Neural progenitor cell (in vitro differentiated cells): ENCODE measurements at regions not wholly inside any gene's neighbourhood (a gene's known extent, or its start where the extent isn't known, plus 50 kb on each side); places are given as distances from the start of the nearest gene placed in this dataset.

ENCODE experiments used
- DNase-seq: peaks from one replicate; pipeline ENCODE4 v3.0.0-alpha.2; 2016; ENCODE audit warnings: low spot score
- H2AFZ ChIP-seq: fragments of 200-600 bp; sonication (generic); replicated peaks from 2 replicates; pipeline ENCODE4 v1.6.1; 2016; ENCODE audit warnings: antibody characterized with exemption
- H3F3A ChIP-seq: fragments of 200-600 bp; sonication (generic); 2 replicates; pipeline ENCODE4 v1.6.1; 2016; ENCODE audit warnings: antibody characterized with exemption, low read depth
- H3K27ac ChIP-seq: fragments of 200-600 bp; sonication (generic); 2 replicates; pipeline ENCODE4 v1.5.1; 2016; ENCODE audit warnings: mild to moderate bottlenecking
- H3K27me3 ChIP-seq: fragments of 200-600 bp; sonication (generic); 2 replicates; pipeline ENCODE4 v1.6.1; 2016; ENCODE audit warnings: mild to moderate bottlenecking, moderate library complexity
- H3K36me3 ChIP-seq: fragments of 200-600 bp; sonication (generic); 2 replicates; pipeline ENCODE4 v1.5.1; 2016
- H3K4me1 ChIP-seq: fragments of 200-600 bp; sonication (generic); 2 replicates; pipeline ENCODE4 v1.6.1; 2016; ENCODE audit warnings: mixed run types
- H3K4me2 ChIP-seq: fragments of 200-600 bp; sonication (generic); 2 replicates; pipeline ENCODE4 v1.6.1; 2016
- H3K4me3 ChIP-seq: fragments of 200-600 bp; sonication (generic); 2 replicates; pipeline ENCODE4 v1.5.1; 2016
- H3K79me2 ChIP-seq: fragments of 200-600 bp; sonication (generic); 2 replicates; pipeline ENCODE4 v1.6.1; 2016; ENCODE audit warnings: low read depth
- H3K9ac ChIP-seq: fragments of 200-600 bp; sonication (generic); 2 replicates; pipeline ENCODE4 v1.6.1; 2016
- H3K9me3 ChIP-seq: fragments of 200-600 bp; sonication (generic); 2 replicates; pipeline ENCODE4 v1.5.1; 2016; ENCODE audit warnings: low read depth
- H4K20me1 ChIP-seq: fragments of 200-600 bp; sonication (generic); 2 replicates; pipeline ENCODE4 v1.6.1; 2016; ENCODE audit warnings: low read depth
- H3K27ac Mint-ChIP-seq: 3 replicates; pipeline ENCODE4 v1.8.0; 2021; ENCODE audit warnings: mixed read lengths
- H3K27me3 Mint-ChIP-seq: 2 replicates; pipeline ENCODE4 v1.8.0; 2022; ENCODE audit warnings: low read depth, mild to moderate bottlenecking, inconsistent platforms, moderate library complexity, mixed read lengths; ENCODE audit not compliant: insufficient read depth
- H3K36me3 Mint-ChIP-seq: 3 replicates; pipeline ENCODE4 v1.8.0; 2021; ENCODE audit warnings: mixed read lengths
- H3K4me1 Mint-ChIP-seq: 3 replicates; pipeline ENCODE4 v1.8.0; 2021; ENCODE audit warnings: mixed read lengths
- H3K4me3 Mint-ChIP-seq: 3 replicates; pipeline ENCODE4 v1.8.0; 2021; ENCODE audit warnings: mild to moderate bottlenecking, moderate library complexity, mixed read lengths
- H3K9me3 Mint-ChIP-seq: 3 replicates; pipeline ENCODE4 v1.8.0; 2020; ENCODE audit warnings: mixed read lengths
- EZH2 ChIP-seq: fragments of 200-600 bp; sonication (generic); IDR thresholded peaks from 2 replicates; pipeline ENCODE4 v1.6.1; 2017; ENCODE audit warnings: antibody characterized with exemption, mild to moderate bottlenecking, moderate library complexity
- EZH2phosphoT487 ChIP-seq: fragments of 200-600 bp; sonication (generic); IDR thresholded peaks from 2 replicates; pipeline ENCODE4 v1.6.1; 2017; ENCODE audit warnings: antibody characterized with exemption
- TF ChIP-seq, protein P1 (sequence below): fragments of 200-600 bp; sonication (generic); IDR thresholded peaks from 2 replicates; pipeline ENCODE4 v1.5.1; 2017; ENCODE audit warnings: antibody characterized with exemption, mild to moderate bottlenecking

- TF ChIP-seq, protein P1, sequence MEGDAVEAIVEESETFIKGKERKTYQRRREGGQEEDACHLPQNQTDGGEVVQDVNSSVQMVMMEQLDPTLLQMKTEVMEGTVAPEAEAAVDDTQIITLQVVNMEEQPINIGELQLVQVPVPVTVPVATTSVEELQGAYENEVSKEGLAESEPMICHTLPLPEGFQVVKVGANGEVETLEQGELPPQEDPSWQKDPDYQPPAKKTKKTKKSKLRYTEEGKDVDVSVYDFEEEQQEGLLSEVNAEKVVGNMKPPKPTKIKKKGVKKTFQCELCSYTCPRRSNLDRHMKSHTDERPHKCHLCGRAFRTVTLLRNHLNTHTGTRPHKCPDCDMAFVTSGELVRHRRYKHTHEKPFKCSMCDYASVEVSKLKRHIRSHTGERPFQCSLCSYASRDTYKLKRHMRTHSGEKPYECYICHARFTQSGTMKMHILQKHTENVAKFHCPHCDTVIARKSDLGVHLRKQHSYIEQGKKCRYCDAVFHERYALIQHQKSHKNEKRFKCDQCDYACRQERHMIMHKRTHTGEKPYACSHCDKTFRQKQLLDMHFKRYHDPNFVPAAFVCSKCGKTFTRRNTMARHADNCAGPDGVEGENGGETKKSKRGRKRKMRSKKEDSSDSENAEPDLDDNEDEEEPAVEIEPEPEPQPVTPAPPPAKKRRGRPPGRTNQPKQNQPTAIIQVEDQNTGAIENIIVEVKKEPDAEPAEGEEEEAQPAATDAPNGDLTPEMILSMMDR = no peak
- no peak for TF ChIP-seq EZH2
- TF ChIP-seq EZH2phosphoT487 = no peak
- no peak overlapping the region for H3K9ac ChIP-seq
- Mint-ChIP-seq H3K4me3 (no peak overlapping the region), H3K27ac (no peak overlapping the region), H3K4me1 (no peaks in the 10 kb centered on the region), H3K27me3 (no peaks in the 10 kb centered on the region), H3K9me3 (no peaks in the 10 kb centered on the region), H3K36me3 (no peaks in the 10 kb centered on the region)
- H3K79me2 ChIP-seq = no peaks in the 10 kb centered on the region
- H3K4me3 ChIP-seq = no peak overlapping the region
- no peaks in the 10 kb centered on the region for H3K36me3 ChIP-seq
- H3K4me2 ChIP-seq = no peak overlapping the region
- H4K20me1 ChIP-seq = no peaks in the 10 kb centered on the region
- no peaks in the 10 kb centered on the region for H3F3A ChIP-seq
- no peaks in the 10 kb centered on the region for H3K27me3 ChIP-seq
- no peak overlapping the region for H3K27ac ChIP-seq
- DNase-seq = no peak
- H2AFZ ChIP-seq = no peak overlapping the region
- no peaks in the 10 kb centered on the region for H3K9me3 ChIP-seq
- H3K4me1 ChIP-seq = no peaks in the 10 kb centered on the region
These were observed 1065.0 kb downstream of the LRFN5 start for GRCh38 chr14:42671636-42672035.

- Histone ChIP-seq H3K79me2 (no peaks in the 10 kb centered on the region), H3F3A (no peaks in the 10 kb centered on the region), H4K20me1 (no peaks in the 10 kb centered on the region), H3K4me3 (no peak overlapping the region), H3K9ac (no peak overlapping the region), H2AFZ (no peak overlapping the region), H3K4me1 (no peaks in the 10 kb centered on the region), H3K27ac (no peak overlapping the region), H3K27me3 (no peaks in the 10 kb centered on the region), H3K9me3 (no peaks in the 10 kb centered on the region), H3K36me3 (no peaks in the 10 kb centered on the region), H3K4me2 (no peak overlapping the region)
- peaks cover 6% of the 10 kb centered on the region for H3K27me3 Mint-ChIP-seq
- no peak overlapping the region for H3K4me3 Mint-ChIP-seq
- no peak overlapping the region for H3K27ac Mint-ChIP-seq
- H3K9me3 Mint-ChIP-seq = peaks cover 10% of the 10 kb centered on the region
- DNase-seq = no peak
- H3K36me3 Mint-ChIP-seq = no peaks in the 10 kb centered on the region
- H3K4me1 Mint-ChIP-seq = peaks cover 11% of the 10 kb centered on the region
- TF ChIP-seq, protein P1 = no peak
- no peak for TF ChIP-seq EZH2phosphoT487
- no peak for TF ChIP-seq EZH2
These were observed 1058.4 kb downstream of the LRFN5 start for GRCh38 chr14:42665083-42665482.

- Histone ChIP-seq H3K9ac (no peak overlapping the region), H3K27me3 (no peaks in the 10 kb centered on the region), H2AFZ (no peak overlapping the region), H3F3A (no peaks in the 10 kb centered on the region), H3K4me3 (no peak overlapping the region), H3K27ac (no peak overlapping the region), H4K20me1 (no peaks in the 10 kb centered on the region), H3K4me2 (no peak overlapping the region), H3K9me3 (no peaks in the 10 kb centered on the region), H3K36me3 (no peaks in the 10 kb centered on the region), H3K4me1 (no peaks in the 10 kb centered on the region), H3K79me2 (no peaks in the 10 kb centered on the region)
- Mint-ChIP-seq H3K9me3 (peaks cover 10% of the 10 kb centered on the region), H3K36me3 (no peaks in the 10 kb centered on the region), H3K4me1 (peaks cover 11% of the 10 kb centered on the region), H3K27ac (no peak overlapping the region), H3K27me3 (peaks cover 6% of the 10 kb centered on the region), H3K4me3 (no peak overlapping the region)
- TF ChIP-seq EZH2 (no peak), EZH2phosphoT487 (no peak)
- TF ChIP-seq, protein P1 = no peak
- DNase-seq = no peak
These were observed 1057.5 kb downstream of the LRFN5 start for GRCh38 chr14:42664190-42664589.

DNA sequence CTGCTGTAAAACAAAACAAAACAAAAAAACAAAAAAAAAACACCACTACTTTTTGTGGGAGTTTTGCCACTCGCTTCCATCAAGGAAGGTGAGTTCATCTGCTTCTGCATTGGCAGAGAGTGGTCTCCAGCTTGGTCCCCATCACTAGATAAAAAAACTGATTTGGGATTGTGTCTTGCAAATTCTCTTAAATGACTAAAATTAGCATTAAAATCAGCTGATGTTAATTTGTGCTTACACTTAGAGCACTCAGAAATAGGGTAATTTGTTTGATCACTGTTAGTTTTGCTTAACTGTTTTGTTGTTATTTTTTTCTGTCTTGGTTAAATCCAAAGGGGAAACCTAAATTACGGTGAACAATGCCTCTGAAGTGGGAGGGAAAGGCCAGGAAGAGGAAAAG lies 1048.0 kb downstream of the LRFN5 start:
- H2AFZ ChIP-seq = peak overlapping the region; percentile 69
- no peak overlapping the region for H3K9ac ChIP-seq
- no peak overlapping the region for H3K27ac ChIP-seq
- no peaks in the 10 kb centered on the region for H3K27me3 ChIP-seq
- H3K4me1 ChIP-seq = no peaks in the 10 kb centered on the region
- H3K27me3 Mint-ChIP-seq = no peaks in the 10 kb centered on the region
- H3K36me3 ChIP-seq = no peaks in the 10 kb centered on the region
- H3K4me3 Mint-ChIP-seq = no peak overlapping the region
- no peak overlapping the region for H3K4me3 ChIP-seq
- no peaks in the 10 kb centered on the region for H3F3A ChIP-seq
- H4K20me1 ChIP-seq = no peaks in the 10 kb centered on the region
- DNase-seq = no peak
- H3K36me3 Mint-ChIP-seq = no peaks in the 10 kb centered on the region
- no peaks in the 10 kb centered on the region for H3K4me1 Mint-ChIP-seq
- no peaks in the 10 kb centered on the region for H3K79me2 ChIP-seq
- TF ChIP-seq EZH2phosphoT487 (no peak), EZH2 (no peak)
- TF ChIP-seq, protein P1 = no peak
- H3K4me2 ChIP-seq = no peak overlapping the region
- H3K27ac Mint-ChIP-seq = no peak overlapping the region
- H3K9me3 ChIP-seq = no peaks in the 10 kb centered on the region
- H3K9me3 Mint-ChIP-seq = no peaks in the 10 kb centered on the region
